ENCODE measurements at regions not wholly inside any gene's neighbourhood (a gene's known extent, or its start where the extent isn't known, plus 50 kb on each side); places are given as distances from the start of the nearest gene placed in this dataset.

- TF ChIP-seq FOXJ3 (CRISPR knock-in tag; IDR thresholded peaks at IDR 0.05; ENCODE audit: borderline replicate concordance) (no peak), MXD4 (CRISPR knock-in tag; IDR thresholded peaks at IDR 0.05; ENCODE audit: borderline replicate concordance) (no peak), CTCF (IDR thresholded peaks at IDR 0.05) (no peak), E2F4 (CRISPR knock-in tag; IDR thresholded peaks at IDR 0.05; ENCODE audit: borderline replicate concordance, low read depth) (no peak), AFF4 (CRISPR knock-in tag; IDR thresholded peaks at IDR 0.05; ENCODE audit: borderline replicate concordance) (no peak), NFE2L1 (CRISPR knock-in tag; IDR thresholded peaks at IDR 0.05) (no peak), ZNF232 (CRISPR knock-in tag; IDR thresholded peaks at IDR 0.05) (no peak), RELA (CRISPR knock-in tag; IDR thresholded peaks at IDR 0.05; ENCODE audit: borderline replicate concordance) (no peak), CREB1 (CRISPR knock-in tag; IDR thresholded peaks at IDR 0.05) (no peak), USF1 (CRISPR knock-in tag; IDR thresholded peaks at IDR 0.05) (no peak)
Measured at GRCh38 chr7:45479781-45480180, 94.4 kb upstream of the ADCY1 start.

All from WTC11 (cell line).